H9 (cell line): ENCODE measurements at regions not wholly inside any gene's neighbourhood (a gene's known extent, or its start where the extent isn't known, plus 50 kb on each side); places are given as distances from the start of the nearest gene placed in this dataset.

Experiments used
- DNase-seq: peaks from one replicate; pipeline ENCODE4 v3.0.0-alpha.2; 2017
- H2AFZ ChIP-seq: one replicate; pipeline ENCODE4 v1.6.1; 2013; ENCODE audit warnings: mild to moderate bottlenecking, low read length, control low read depth, moderate library complexity
- H2AK5ac ChIP-seq: 2 replicates; pipeline ENCODE4 v1.6.1; 2013; ENCODE audit warnings: low read length, control low read depth, mixed read lengths; ENCODE audit not compliant: insufficient read length
- H2BK120ac ChIP-seq: one replicate; pipeline ENCODE4 v1.6.1; 2013; ENCODE audit warnings: low read depth, mild to moderate bottlenecking, low read length, control low read depth, inconsistent platforms; ENCODE audit not compliant: poor library complexity, severe bottlenecking
- H2BK12ac ChIP-seq: 2 replicates; pipeline ENCODE4 v1.6.1; 2013; ENCODE audit warnings: low read length, control low read depth, mixed read lengths, low read depth; ENCODE audit not compliant: insufficient read length
- H2BK15ac ChIP-seq: 2 replicates; pipeline ENCODE4 v1.6.1; 2013; ENCODE audit warnings: low read depth, low read length, control low read depth
- H2BK20ac ChIP-seq: one replicate; pipeline ENCODE4 v1.6.1; 2013; ENCODE audit warnings: low read depth, mild to moderate bottlenecking, low read length, control low read depth, inconsistent platforms; ENCODE audit not compliant: poor library complexity, severe bottlenecking
- H2BK5ac ChIP-seq: 2 replicates; pipeline ENCODE4 v1.6.1; 2013; ENCODE audit warnings: low read length, control low read depth, mixed read lengths; ENCODE audit not compliant: insufficient read length
- H3K14ac ChIP-seq: 2 replicates; pipeline ENCODE4 v1.6.1; 2013; ENCODE audit warnings: low read length, control low read depth; ENCODE audit not compliant: insufficient read depth
- H3K18ac ChIP-seq: 2 replicates; pipeline ENCODE4 v1.6.1; 2013; ENCODE audit warnings: low read depth, mild to moderate bottlenecking, mixed read lengths, low read length, control low read depth; ENCODE audit not compliant: insufficient read length
- H3K23ac ChIP-seq: 2 replicates; pipeline ENCODE4 v1.6.1; 2013; ENCODE audit warnings: low read length, control low read depth, mixed read lengths, low read depth; ENCODE audit not compliant: insufficient read length
- H3K23me2 ChIP-seq: 2 replicates; pipeline ENCODE4 v1.6.1; 2013; ENCODE audit warnings: low read depth, mild to moderate bottlenecking, mixed read lengths, low read length, control low read depth; ENCODE audit not compliant: insufficient read length, poor library complexity, severe bottlenecking
- H3K27ac ChIP-seq: 2 replicates; pipeline ENCODE4 v1.5.1; 2013; ENCODE audit warnings: low read length, control low read depth, mixed read lengths, low read depth; ENCODE audit not compliant: insufficient read length
- H3K27me3 ChIP-seq: 2 replicates; pipeline ENCODE4 v1.6.1; 2013; ENCODE audit warnings: low read length, control low read depth, inconsistent platforms; ENCODE audit not compliant: insufficient read depth
- H3K4ac ChIP-seq: 2 replicates; pipeline ENCODE4 v1.6.1; 2013; ENCODE audit warnings: low read depth, mild to moderate bottlenecking, control low read depth, inconsistent platforms, low read length, moderate library complexity
- H3K4me1 ChIP-seq: 2 replicates; pipeline ENCODE4 v1.6.1; 2013; ENCODE audit warnings: low read length, control low read depth, inconsistent platforms; ENCODE audit not compliant: insufficient read depth
- H3K4me2 ChIP-seq: 2 replicates; pipeline ENCODE4 v1.6.1; 2013; ENCODE audit warnings: low read length, control low read depth, mixed read lengths; ENCODE audit not compliant: insufficient read length, insufficient read depth
- H3K56ac ChIP-seq: 2 replicates; pipeline ENCODE4 v1.6.1; 2013; ENCODE audit warnings: low read depth, mild to moderate bottlenecking, mixed read lengths, low read length, control low read depth; ENCODE audit not compliant: insufficient read length
- H3K79me1 ChIP-seq: 2 replicates; pipeline ENCODE4 v1.6.1; 2013; ENCODE audit warnings: low read depth, mild to moderate bottlenecking, moderate library complexity, low read length, control low read depth, inconsistent platforms; ENCODE audit not compliant: insufficient read depth, poor library complexity, severe bottlenecking
- H3K79me2 ChIP-seq: 2 replicates; pipeline ENCODE4 v1.6.1; 2013; ENCODE audit warnings: low read length, control low read depth, inconsistent platforms; ENCODE audit not compliant: insufficient read depth
- H3K9ac ChIP-seq: 2 replicates; pipeline ENCODE4 v1.6.1; 2013; ENCODE audit warnings: low read length, control low read depth, mixed read lengths; ENCODE audit not compliant: insufficient read length; ENCODE audit errors: extremely low read depth
- H3K9me3 ChIP-seq: one replicate; pipeline ENCODE4 v1.6.1; 2013; ENCODE audit warnings: low read depth, low read length, inconsistent platforms; ENCODE audit not compliant: control insufficient read depth
- H3T11ph ChIP-seq: one replicate; pipeline ENCODE4 v1.6.1; 2013; ENCODE audit warnings: mild to moderate bottlenecking, low read length, control low read depth, inconsistent platforms
- H4K20me1 ChIP-seq: one replicate; pipeline ENCODE4 v1.6.1; 2013; ENCODE audit not compliant: control insufficient read depth, insufficient read length, insufficient read depth
- H4K5ac ChIP-seq: 2 replicates; pipeline ENCODE4 v1.6.1; 2013; ENCODE audit warnings: low read depth, mild to moderate bottlenecking, mixed read lengths, low read length, control low read depth; ENCODE audit not compliant: insufficient read length
- H4K8ac ChIP-seq: replicated peaks from 2 replicates; pipeline ENCODE4 v1.6.1; 2013; ENCODE audit warnings: low read length, control low read depth, mixed read lengths, low read depth; ENCODE audit not compliant: insufficient read length
- H4K91ac ChIP-seq: 2 replicates; pipeline ENCODE4 v1.6.1; 2013; ENCODE audit warnings: low read depth, mild to moderate bottlenecking, moderate library complexity, mixed read lengths, low read length, control low read depth; ENCODE audit not compliant: insufficient read length
- H3K27ac Mint-ChIP-seq, 3 experiments: 2 replicates in 2 of 3; 3 replicates in 1 of 3; pipeline ENCODE4 v1.8.0; 2020 to 2021; ENCODE audit warnings: mixed read lengths in 3 of 3, mild to moderate bottlenecking in 1 of 3, moderate library complexity in 1 of 3
- H3K27me3 Mint-ChIP-seq: 2 replicates; pipeline ENCODE4 v1.8.0; 2021; ENCODE audit warnings: low read depth, mild to moderate bottlenecking, moderate library complexity, mixed read lengths
- H3K36me3 Mint-ChIP-seq, 3 experiments: 2 replicates in 2 of 3; 3 replicates in 1 of 3; pipeline ENCODE4 v1.8.0; 2020 to 2021; ENCODE audit warnings: low read depth in 3 of 3, mixed read lengths in 3 of 3; ENCODE audit not compliant: insufficient read depth in 1 of 3
- H3K4me1 Mint-ChIP-seq, 2 experiments: 2 replicates each; pipeline ENCODE4 v1.8.0; 2020; ENCODE audit warnings: mixed read lengths in 2 of 2
- H3K4me3 Mint-ChIP-seq, 2 experiments: 2 replicates in 1 of 2; 3 replicates in 1 of 2; pipeline ENCODE4 v1.8.0; 2020 to 2021; ENCODE audit warnings: mild to moderate bottlenecking in 2 of 2, mixed read lengths in 2 of 2, moderate library complexity in 1 of 2
- H3K9me3 Mint-ChIP-seq, 2 experiments: 2 replicates in 1 of 2; 3 replicates in 1 of 2; pipeline ENCODE4 v1.8.0; 2020; ENCODE audit warnings: mild to moderate bottlenecking in 2 of 2, mixed read lengths in 2 of 2, moderate library complexity in 1 of 2
- CTCF ChIP-seq: fragments of 200-600 bp; sonication (generic); conservative IDR thresholded peaks from 3 replicates; pipeline ENCODE4 v1.8.0; 2021; ENCODE audit warnings: antibody characterized with exemption, mild to moderate bottlenecking
- WGBS: extraction: QIAGEN DNeasy Blood & Tissue Kit; methylation state at CpG from one replicate; pipeline ENCODE4 v1.1.7; 2013; ENCODE audit warnings: missing lambda C conversion rate, low lambda C conversion rate, mixed read lengths; ENCODE audit not compliant: insufficient read length; ENCODE audit errors: extremely low coverage; 5-methylcytosine and 5-hydroxymethylcytosine counted together

- no peak overlapping the region for H3K23ac ChIP-seq
- H3K36me3 Mint-ChIP-seq = no peaks in the 10 kb centered on the region
- no peak overlapping the region for H2BK20ac ChIP-seq
- no peak overlapping the region for H3K14ac ChIP-seq
- no peak overlapping the region for H2BK120ac ChIP-seq
- no peak overlapping the region for H4K91ac ChIP-seq
- H3K9ac ChIP-seq = no peak overlapping the region
- no peaks in the 10 kb centered on the region for H4K20me1 ChIP-seq
- no peak overlapping the region for H3K18ac ChIP-seq
- no peak overlapping the region for H4K8ac ChIP-seq
- no peak overlapping the region for H2AK5ac ChIP-seq
- H3K27ac Mint-ChIP-seq = no peak overlapping the region
- no peaks in the 10 kb centered on the region for H3K9me3 ChIP-seq
- no peaks in the 10 kb centered on the region for H3K23me2 ChIP-seq
- no peak overlapping the region for H2BK5ac ChIP-seq
- H3K4me1 ChIP-seq = no peaks in the 10 kb centered on the region
- no peak overlapping the region for H3K27ac ChIP-seq
- no peaks in the 10 kb centered on the region for H3K27me3 ChIP-seq
- DNase-seq = no peak
- no peak overlapping the region for H3K4ac ChIP-seq
- no peak overlapping the region for H2AFZ ChIP-seq
- no peaks in the 10 kb centered on the region for H3K27me3 Mint-ChIP-seq
- no peaks in the 10 kb centered on the region; a peak in 1 of 5 replicates for H3K9me3 Mint-ChIP-seq
- H2BK12ac ChIP-seq = no peak overlapping the region
- H4K5ac ChIP-seq = no peak overlapping the region
- H3K79me2 ChIP-seq = no peaks in the 10 kb centered on the region
- no peaks in the 10 kb centered on the region for H3K79me1 ChIP-seq
- no peak for TF ChIP-seq CTCF
- H3T11ph ChIP-seq = no peak overlapping the region
- H3K4me3 Mint-ChIP-seq = no peak overlapping the region
- H3K4me1 Mint-ChIP-seq = no peaks in the 10 kb centered on the region
- no CpG with 5 or more reads among the region's 2 CpGs for WGBS
- H3K4me2 ChIP-seq = no peak overlapping the region
- H2BK15ac ChIP-seq = no peak overlapping the region
- no peak overlapping the region for H3K56ac ChIP-seq
These were observed 356.6 kb upstream of the JAG1 start for GRCh38 chr20:11030351-11030750.
